Ascending aorta (tissue), 2 donors: ENCODE measurements at regions not wholly inside any gene's neighbourhood (a gene's known extent, or its start where the extent isn't known, plus 50 kb on each side); places are given as distances from the start of the nearest gene placed in this dataset.

Source experiments
- DNase-seq, 2 donors: peaks; one replicate each; pipeline ENCODE4 v3.0.0-alpha.2; 2019; ENCODE audit warnings: low spot score in 2 of 2
- H3K27ac ChIP-seq, 2 donors: fragments of 200-600 bp; sonication (generic); one replicate each; pipeline ENCODE4 v1.5.1; 2016 to 2017; ENCODE audit warnings: mild to moderate bottlenecking in 1 of 2
- H3K27me3 ChIP-seq: fragments of 200-600 bp; sonication (generic); one replicate; pipeline ENCODE4 v1.5.1; 2017
- H3K36me3 ChIP-seq, 2 donors: fragments of 200-600 bp; sonication (generic); one replicate each; pipeline ENCODE4 v1.5.1; 2016
- H3K4me1 ChIP-seq, 2 donors: fragments of 200-600 bp; sonication (generic); one replicate each; pipeline ENCODE4 v1.5.1; 2016 to 2017; ENCODE audit warnings: mild to moderate bottlenecking in 1 of 2
- H3K4me3 ChIP-seq, 2 donors: fragments of 200-600 bp; sonication (generic); one replicate each; pipeline ENCODE4 v1.5.1; 2016 to 2017; ENCODE audit warnings: mild to moderate bottlenecking in 1 of 2
- H3K9me3 ChIP-seq, 2 donors: fragments of 200-600 bp; sonication (generic); one replicate each; pipeline ENCODE4 v1.5.1; 2016
- intact Hi-C: fragments of 100-400 bp; cut with DNase I; formaldehyde crosslinking; loops from one replicate; pipeline ENCODE4 v1.15.1; 2023
- TF ChIP-seq, protein P1 (sequence below), 3 experiments: fragments of 200-600 bp in 2 of 3; fragments of 450-650 bp in 1 of 3; sonication (generic) in 2 of 3; IDR thresholded peaks; one replicate each; pipeline ENCODE4 v1.5.1; 2016 to 2019; ENCODE audit warnings: antibody characterized with exemption in 3 of 3, mild to moderate bottlenecking in 1 of 3, moderate library complexity in 1 of 3

DNA sequence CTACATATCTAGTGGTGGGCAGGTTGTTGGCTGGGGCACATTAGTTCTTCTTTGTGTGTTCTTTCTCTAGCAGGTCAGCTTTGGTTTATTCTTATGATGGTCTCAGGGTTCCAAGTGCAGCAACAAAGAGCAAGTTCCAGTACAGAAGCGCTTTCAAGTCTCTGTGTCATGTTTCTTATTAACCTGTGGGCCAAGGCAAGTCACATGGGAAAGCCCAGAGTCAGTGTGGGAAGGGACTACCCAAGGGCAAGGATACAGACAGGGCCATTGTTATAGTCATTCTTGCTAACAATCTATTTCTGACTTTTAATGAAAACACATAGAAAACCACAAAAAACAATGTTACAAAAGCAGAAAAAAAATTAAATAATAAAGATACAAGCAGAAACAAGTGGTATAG, 754.6 kb downstream of the TBC1D22A start:
- DNase-seq, result no peak
- Histone ChIP-seq H3K4me1 (no peaks in the 10 kb centered on the region), H3K27me3 (no peaks in the 10 kb centered on the region), H3K27ac (no peak overlapping the region), H3K4me3 (no peak overlapping the region), H3K36me3 (no peaks in the 10 kb centered on the region), H3K9me3 (no peaks in the 10 kb centered on the region)
- intact Hi-C loops, result no loop called here
- TF ChIP-seq, protein P1, sequence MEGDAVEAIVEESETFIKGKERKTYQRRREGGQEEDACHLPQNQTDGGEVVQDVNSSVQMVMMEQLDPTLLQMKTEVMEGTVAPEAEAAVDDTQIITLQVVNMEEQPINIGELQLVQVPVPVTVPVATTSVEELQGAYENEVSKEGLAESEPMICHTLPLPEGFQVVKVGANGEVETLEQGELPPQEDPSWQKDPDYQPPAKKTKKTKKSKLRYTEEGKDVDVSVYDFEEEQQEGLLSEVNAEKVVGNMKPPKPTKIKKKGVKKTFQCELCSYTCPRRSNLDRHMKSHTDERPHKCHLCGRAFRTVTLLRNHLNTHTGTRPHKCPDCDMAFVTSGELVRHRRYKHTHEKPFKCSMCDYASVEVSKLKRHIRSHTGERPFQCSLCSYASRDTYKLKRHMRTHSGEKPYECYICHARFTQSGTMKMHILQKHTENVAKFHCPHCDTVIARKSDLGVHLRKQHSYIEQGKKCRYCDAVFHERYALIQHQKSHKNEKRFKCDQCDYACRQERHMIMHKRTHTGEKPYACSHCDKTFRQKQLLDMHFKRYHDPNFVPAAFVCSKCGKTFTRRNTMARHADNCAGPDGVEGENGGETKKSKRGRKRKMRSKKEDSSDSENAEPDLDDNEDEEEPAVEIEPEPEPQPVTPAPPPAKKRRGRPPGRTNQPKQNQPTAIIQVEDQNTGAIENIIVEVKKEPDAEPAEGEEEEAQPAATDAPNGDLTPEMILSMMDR (IDR thresholded peaks at IDR 0.05), result no peak

DNA sequence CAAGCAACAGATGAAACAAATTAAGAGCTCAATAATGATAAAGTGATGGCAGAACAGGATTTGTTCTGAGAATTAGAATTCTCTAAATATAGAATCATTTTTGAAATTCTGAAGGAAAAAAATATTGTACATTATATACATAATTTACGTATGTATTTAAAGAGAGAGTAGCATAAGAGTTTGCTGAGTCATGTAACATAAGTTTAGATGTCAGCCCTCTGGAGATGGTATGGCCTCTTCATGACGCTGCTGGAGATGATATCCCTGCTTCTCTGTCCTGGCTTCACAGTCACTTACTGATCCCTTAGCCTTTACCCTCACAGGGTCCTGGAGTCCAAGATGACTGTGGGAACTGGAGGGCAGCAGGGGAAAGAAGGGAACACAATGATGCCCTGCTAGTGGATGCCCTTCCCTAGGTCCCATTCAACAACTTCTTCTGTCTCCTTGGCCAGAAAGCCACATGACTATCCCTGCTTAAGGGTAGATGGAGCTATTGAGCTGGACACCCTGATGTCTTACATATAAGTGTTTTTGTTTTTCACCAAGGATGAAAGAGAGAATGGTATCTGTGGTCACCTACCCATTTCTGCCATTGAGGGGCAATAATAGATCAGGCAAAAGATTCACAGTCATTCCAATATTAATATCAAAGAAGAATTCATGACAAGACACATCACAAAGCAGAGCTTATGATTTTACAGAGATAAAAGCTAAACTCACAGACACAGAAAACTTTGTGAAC, 753.1 kb downstream of the TBC1D22A start:
- intact Hi-C loops, result no loop called here

DNA sequence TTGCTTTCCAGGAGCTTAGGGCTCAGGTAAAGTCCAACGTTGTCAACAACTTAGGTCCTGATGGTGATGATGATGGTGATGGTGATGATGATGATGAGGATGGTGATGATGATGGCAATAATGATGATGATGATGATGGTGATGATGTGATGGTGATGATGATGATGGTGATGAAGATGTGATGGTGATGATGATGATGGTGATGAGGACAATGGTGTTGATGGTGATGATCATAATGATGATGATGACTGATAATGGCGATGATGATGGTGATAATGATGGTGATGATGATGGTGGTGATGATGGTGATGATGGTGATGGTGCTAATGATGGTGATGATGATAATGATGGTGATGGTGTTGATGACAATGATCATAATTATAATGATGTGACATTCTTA, 750.2 kb downstream of the TBC1D22A start:
- Histone ChIP-seq H3K27ac (no peak overlapping the region), H3K9me3 (no peaks in the 10 kb centered on the region)
- no peak for DNase-seq

More for the DNA sequence above, 753.1 kb downstream of the TBC1D22A start:
- H3K27me3 ChIP-seq, result no peaks in the 10 kb centered on the region
- DNase-seq, result no peak
- no peak overlapping the region for H3K4me3 ChIP-seq
- H3K36me3 ChIP-seq, result no peaks in the 10 kb centered on the region
- H3K9me3 ChIP-seq, result no peaks in the 10 kb centered on the region
- no peaks in the 10 kb centered on the region for H3K4me1 ChIP-seq
- TF ChIP-seq, protein P1 (IDR thresholded peaks at IDR 0.05), result no peak
- H3K27ac ChIP-seq, result no peak overlapping the region

DNA sequence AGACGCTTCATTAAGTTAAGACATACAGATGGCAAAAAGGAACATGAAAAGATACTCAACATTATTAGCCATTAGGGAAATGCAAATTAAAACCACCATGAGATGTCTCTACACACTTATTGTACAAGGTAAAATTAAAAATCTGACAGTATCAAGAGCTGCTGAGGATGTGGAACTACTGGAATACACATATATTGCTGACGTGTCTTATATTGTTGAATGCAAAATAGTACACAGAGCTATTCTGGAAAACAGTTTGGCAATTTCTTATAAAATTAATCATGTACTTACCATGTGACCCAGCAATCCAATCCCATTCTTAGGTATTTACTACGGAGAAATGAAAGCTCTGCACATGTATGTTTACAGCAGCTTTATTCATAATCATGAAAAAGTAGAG, 742.5 kb downstream of the TBC1D22A start:
- Histone ChIP-seq H3K27me3 (no peaks in the 10 kb centered on the region), H3K36me3 (no peaks in the 10 kb centered on the region), H3K27ac (no peak overlapping the region), H3K4me3 (no peak overlapping the region), H3K9me3 (no peaks in the 10 kb centered on the region), H3K4me1 (no peaks in the 10 kb centered on the region)
- intact Hi-C loops, result no loop called here
- DNase-seq, result no peak
- TF ChIP-seq, protein P1 (IDR thresholded peaks at IDR 0.05), result no peak

More for the DNA sequence above, 750.2 kb downstream of the TBC1D22A start:
- TF ChIP-seq, protein P1 (IDR thresholded peaks at IDR 0.05), result no peak
- no peaks in the 10 kb centered on the region for H3K4me1 ChIP-seq
- H3K4me3 ChIP-seq, result no peak overlapping the region
- H3K36me3 ChIP-seq, result no peaks in the 10 kb centered on the region
- H3K27me3 ChIP-seq, result no peaks in the 10 kb centered on the region
- intact Hi-C loops, result no loop called here

DNA sequence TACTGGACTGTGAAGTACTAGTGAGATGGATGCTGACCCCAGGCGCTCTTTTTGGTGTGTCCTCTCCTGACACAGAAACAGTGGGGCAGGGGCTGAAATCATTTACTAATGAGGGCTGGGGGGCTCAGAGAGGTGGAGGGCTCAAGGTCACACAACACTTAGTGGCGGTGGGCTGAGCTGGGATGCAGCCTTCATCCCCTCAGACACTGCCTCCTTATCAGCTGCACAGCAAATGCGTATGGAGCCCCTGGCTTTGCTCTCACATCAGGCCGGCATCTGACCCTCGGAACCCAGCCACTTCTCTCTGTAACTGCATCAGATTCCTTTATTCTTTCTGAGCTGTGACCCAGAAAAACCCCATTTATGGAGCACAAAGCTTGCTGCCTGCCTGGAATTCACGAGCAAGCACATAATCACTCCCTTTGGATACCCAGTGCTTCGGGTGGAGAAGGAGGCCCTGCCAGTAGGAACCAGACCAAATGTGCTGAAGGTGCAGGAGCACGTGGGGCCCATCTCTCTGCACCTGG, 736.6 kb downstream of the TBC1D22A start:
- H3K27ac ChIP-seq, result no peak overlapping the region
- TF ChIP-seq, protein P1 (IDR thresholded peaks at IDR 0.05), result no peak
- H3K4me3 ChIP-seq, result no peak overlapping the region
- no peaks in the 10 kb centered on the region for H3K36me3 ChIP-seq
- intact Hi-C loops, result no loop called here
- no peak for DNase-seq
- no peaks in the 10 kb centered on the region for H3K4me1 ChIP-seq
- no peaks in the 10 kb centered on the region for H3K27me3 ChIP-seq
- no peaks in the 10 kb centered on the region for H3K9me3 ChIP-seq
